Neural cell (in vitro differentiated cells): ENCODE measurements at regions not wholly inside any gene's neighbourhood (a gene's known extent, or its start where the extent isn't known, plus 50 kb on each side); places are given as distances from the start of the nearest gene placed in this dataset.

Experiments
- H2AFZ ChIP-seq: fragments of 200-600, 300-800 bp; sonication (generic), shearing (Covaris generic); 2 replicates; pipeline ENCODE4 v1.6.0; 2014; ENCODE audit warnings: low read depth, mild to moderate bottlenecking, antibody characterized with exemption, low read length, moderate library complexity
- H3F3A ChIP-seq: fragments of 200-600 bp; shearing (Covaris generic); 2 replicates; pipeline ENCODE4 v1.6.1; 2016; ENCODE audit warnings: mild to moderate bottlenecking, moderate library complexity, mixed read lengths, antibody characterized with exemption, low read length; ENCODE audit not compliant: insufficient read depth, poor library complexity, severe bottlenecking
- H3K27ac ChIP-seq: fragments of 200-600, 300-800 bp; sonication (generic), shearing (Covaris generic); 2 replicates; pipeline ENCODE4 v1.5.1; 2014; ENCODE audit warnings: mild to moderate bottlenecking, low read length, moderate library complexity
- H3K27me3 ChIP-seq: fragments of 300-800, 200-600 bp; sonication (generic), shearing (Covaris generic); 2 replicates; pipeline ENCODE4 v1.6.0; 2014; ENCODE audit warnings: mild to moderate bottlenecking, low read depth, low read length, moderate library complexity; ENCODE audit not compliant: insufficient read depth
- H3K36me3 ChIP-seq: fragments of 300-800, 200-600 bp; sonication (generic), shearing (Covaris generic); 2 replicates; pipeline ENCODE4 v1.5.1; 2014; ENCODE audit warnings: mild to moderate bottlenecking, antibody characterized with exemption, low read length, moderate library complexity; ENCODE audit not compliant: insufficient read depth
- H3K4me2 ChIP-seq: fragments of 300-800, 200-600 bp; sonication (generic), shearing (Covaris generic); 2 replicates; pipeline ENCODE4 v1.6.0; 2014; ENCODE audit warnings: mild to moderate bottlenecking, low read length
- H3K4me3 ChIP-seq: fragments of 300-800, 200-600 bp; sonication (generic), shearing (Covaris generic); 2 replicates; pipeline ENCODE4 v1.5.1; 2014; ENCODE audit warnings: mild to moderate bottlenecking, low read length, moderate library complexity
- H3K79me2 ChIP-seq: fragments of 200-600 bp; shearing (Covaris generic); replicated peaks from 2 replicates; pipeline ENCODE4 v1.6.0; 2014; ENCODE audit warnings: mild to moderate bottlenecking, low read length, moderate library complexity; ENCODE audit not compliant: insufficient read depth
- H3K9ac ChIP-seq: fragments of 300-800, 200-600 bp; sonication (generic), shearing (Covaris generic); 2 replicates; pipeline ENCODE4 v1.6.1; 2016; ENCODE audit warnings: mild to moderate bottlenecking, low read length, mixed read lengths
- H3K9me2 ChIP-seq: fragments of 200-600 bp; shearing (Covaris generic); 2 replicates; pipeline ENCODE4 v1.6.1; 2016; ENCODE audit warnings: mild to moderate bottlenecking, low read length, mixed read lengths; ENCODE audit not compliant: insufficient read depth
- H3K9me3 ChIP-seq: fragments of 200-600, 300-800 bp; sonication (generic), shearing (Covaris generic); 2 replicates; pipeline ENCODE4 v1.6.1; 2016; ENCODE audit warnings: mild to moderate bottlenecking, mixed run types, low read length, moderate library complexity, mixed read lengths
- H4K20me1 ChIP-seq: fragments of 200-600 bp; shearing (Covaris generic); 2 replicates; pipeline ENCODE4 v1.6.1; 2016; ENCODE audit warnings: mild to moderate bottlenecking, mixed run types; ENCODE audit not compliant: insufficient read depth
- CTCF ChIP-seq: fragments of 450-650 bp; IDR thresholded peaks from 2 replicates; pipeline ENCODE4 v1.5.1; 2014; ENCODE audit warnings: antibody characterized with exemption, mild to moderate bottlenecking, moderate library complexity; ENCODE audit not compliant: poor library complexity, severe bottlenecking
- EP300 ChIP-seq: fragments of 450-650 bp; conservative IDR thresholded peaks from 2 replicates; pipeline ENCODE4 v1.6.1; 2014; ENCODE audit warnings: antibody characterized with exemption, mild to moderate bottlenecking, moderate library complexity; ENCODE audit not compliant: poor library complexity, severe bottlenecking
- EZH2 ChIP-seq: fragments of 200-600, 300-800 bp; shearing (Covaris generic), sonication (generic); IDR thresholded peaks from 2 replicates; pipeline ENCODE4 v1.6.1; 2014; ENCODE audit warnings: antibody characterized with exemption, low read length, borderline replicate concordance, mild to moderate bottlenecking; ENCODE audit not compliant: insufficient read depth, poor library complexity, severe bottlenecking
- MXI1 ChIP-seq: fragments of 450-650 bp; conservative IDR thresholded peaks from 2 replicates; pipeline ENCODE4 v1.6.1; 2014; ENCODE audit warnings: antibody characterized with exemption, mild to moderate bottlenecking; ENCODE audit not compliant: poor library complexity, severe bottlenecking
- POLR2AphosphoS5 ChIP-seq: IDR thresholded peaks from 2 replicates; pipeline ENCODE4 v1.6.1; 2012
- RAD21 ChIP-seq: fragments of 450-650 bp; conservative IDR thresholded peaks from 2 replicates; pipeline ENCODE4 v1.6.1; 2014; ENCODE audit warnings: antibody characterized with exemption, mild to moderate bottlenecking, moderate library complexity
- REST ChIP-seq: IDR thresholded peaks from 2 replicates; pipeline ENCODE4 v1.6.1; 2012; ENCODE audit warnings: borderline replicate concordance
- SMC3 ChIP-seq: fragments of 450-650 bp; conservative IDR thresholded peaks from 2 replicates; pipeline ENCODE4 v1.6.1; 2014; ENCODE audit warnings: antibody characterized with exemption, mild to moderate bottlenecking, moderate library complexity; ENCODE audit not compliant: poor library complexity
- TAF1 ChIP-seq: IDR thresholded peaks from 2 replicates; pipeline ENCODE4 v1.6.1; 2012; ENCODE audit warnings: low read depth

GRCh38 chr4:116877069-116877468 lies 208.3 kb downstream of the TRAM1L1 start:
- no peak overlapping the region for H3K4me3 ChIP-seq
- no peak overlapping the region for H3K9ac ChIP-seq
- no peak overlapping the region for H2AFZ ChIP-seq

GRCh38 chr4:116872941-116873340 lies 212.4 kb downstream of the TRAM1L1 start:
- Histone ChIP-seq H3K27me3 (no peaks in the 10 kb centered on the region), H3K4me2 (no peak overlapping the region), H3K4me3 (no peak overlapping the region), H2AFZ (no peak overlapping the region), H3K9ac (no peak overlapping the region), H4K20me1 (no peaks in the 10 kb centered on the region), H3K27ac (no peak overlapping the region), H3K9me2 (no peaks in the 10 kb centered on the region), H3K79me2 (no peaks in the 10 kb centered on the region), H3F3A (no peaks in the 10 kb centered on the region), H3K36me3 (no peaks in the 10 kb centered on the region), H3K9me3 (no peaks in the 10 kb centered on the region)
- TF ChIP-seq CTCF (no peak), SMC3 (no peak), EZH2 (no peak), MXI1 (no peak), TAF1 (no peak), REST (no peak), POLR2AphosphoS5 (no peak)

More at GRCh38 chr4:116877069-116877468, 208.3 kb downstream of the TRAM1L1 start:
- no peaks in the 10 kb centered on the region for H3K36me3 ChIP-seq
- H3K79me2 ChIP-seq: no peaks in the 10 kb centered on the region
- H3K9me3 ChIP-seq: no peaks in the 10 kb centered on the region
- no peaks in the 10 kb centered on the region for H4K20me1 ChIP-seq
- H3K4me2 ChIP-seq: no peak overlapping the region
- no peaks in the 10 kb centered on the region for H3K9me2 ChIP-seq
- TF ChIP-seq TAF1 (no peak), POLR2AphosphoS5 (no peak), CTCF (no peak), MXI1 (no peak), EZH2 (no peak), RAD21 (no peak), REST (no peak), EP300 (no peak), SMC3 (no peak)
- no peaks in the 10 kb centered on the region for H3K27me3 ChIP-seq
- no peaks in the 10 kb centered on the region for H3F3A ChIP-seq
- H3K27ac ChIP-seq: no peak overlapping the region
